Endothelial cell (in vitro differentiated cells): ENCODE measurements at regions not wholly inside any gene's neighbourhood (a gene's known extent, or its start where the extent isn't known, plus 50 kb on each side); places are given as distances from the start of the nearest gene placed in this dataset.

Experiments used
- DNase-seq: peaks from one replicate; pipeline ENCODE4 v3.0.0; 2021; ENCODE audit warnings: low spot score
- H3K27ac Mint-ChIP-seq: one replicate; pipeline ENCODE4 v1.8.0; 2021; ENCODE audit warnings: mixed read lengths, inconsistent platforms; ENCODE audit not compliant: unreplicated experiment
- H3K27me3 Mint-ChIP-seq: one replicate; pipeline ENCODE4 v1.8.0; 2021; ENCODE audit warnings: mild to moderate bottlenecking, moderate library complexity, mixed read lengths, inconsistent platforms; ENCODE audit not compliant: unreplicated experiment
- H3K36me3 Mint-ChIP-seq: one replicate; pipeline ENCODE4 v1.8.0; 2021; ENCODE audit warnings: mild to moderate bottlenecking, low read depth, mixed read lengths, inconsistent platforms; ENCODE audit not compliant: unreplicated experiment
- H3K4me1 Mint-ChIP-seq: one replicate; pipeline ENCODE4 v1.8.0; 2021; ENCODE audit warnings: mild to moderate bottlenecking, mixed read lengths, inconsistent platforms; ENCODE audit not compliant: unreplicated experiment
- H3K4me3 Mint-ChIP-seq: one replicate; pipeline ENCODE4 v1.8.0; 2021; ENCODE audit warnings: mild to moderate bottlenecking, mixed read lengths, inconsistent platforms; ENCODE audit not compliant: unreplicated experiment
- H3K9me3 Mint-ChIP-seq: one replicate; pipeline ENCODE4 v1.8.0; 2021; ENCODE audit warnings: mixed read lengths, inconsistent platforms; ENCODE audit not compliant: unreplicated experiment
- TF ChIP-seq, protein P1 (sequence below): fragments of 200-600 bp; sonication (generic); IDR thresholded peaks from one replicate; pipeline ENCODE4 v1.5.0; 2021; ENCODE audit warnings: antibody characterized with exemption; ENCODE audit not compliant: unreplicated experiment

DNA sequence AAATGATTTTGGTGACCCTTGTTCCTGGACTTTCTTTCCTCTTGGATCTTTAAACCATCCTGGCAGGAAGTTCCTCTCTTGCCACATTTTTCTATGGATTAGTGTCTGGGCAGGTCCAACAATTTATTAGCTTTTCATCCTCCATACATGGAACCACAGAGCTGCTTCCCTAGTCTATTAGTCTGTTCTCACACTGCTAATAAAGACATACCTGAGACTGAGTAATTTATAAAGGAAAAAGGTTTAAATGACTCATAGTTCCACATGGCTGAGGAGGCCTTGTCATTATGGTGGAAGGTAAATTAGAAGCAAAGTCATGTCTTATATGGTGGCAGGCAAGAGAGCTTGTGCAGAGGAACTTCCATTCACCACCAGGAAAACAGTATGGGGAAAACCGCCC, 122.9 kb downstream of the DDX1 start:
- peaks cover 3% of the 10 kb centered on the region for H3K4me1 Mint-ChIP-seq
- H3K4me3 Mint-ChIP-seq: no peak overlapping the region
- H3K36me3 Mint-ChIP-seq: peaks cover under 1% of the 10 kb centered on the region
- peaks cover 3% of the 10 kb centered on the region for H3K27me3 Mint-ChIP-seq
- no peak for DNase-seq
- no peak overlapping the region for H3K27ac Mint-ChIP-seq
- H3K9me3 Mint-ChIP-seq: no peaks in the 10 kb centered on the region
- TF ChIP-seq, protein P1, sequence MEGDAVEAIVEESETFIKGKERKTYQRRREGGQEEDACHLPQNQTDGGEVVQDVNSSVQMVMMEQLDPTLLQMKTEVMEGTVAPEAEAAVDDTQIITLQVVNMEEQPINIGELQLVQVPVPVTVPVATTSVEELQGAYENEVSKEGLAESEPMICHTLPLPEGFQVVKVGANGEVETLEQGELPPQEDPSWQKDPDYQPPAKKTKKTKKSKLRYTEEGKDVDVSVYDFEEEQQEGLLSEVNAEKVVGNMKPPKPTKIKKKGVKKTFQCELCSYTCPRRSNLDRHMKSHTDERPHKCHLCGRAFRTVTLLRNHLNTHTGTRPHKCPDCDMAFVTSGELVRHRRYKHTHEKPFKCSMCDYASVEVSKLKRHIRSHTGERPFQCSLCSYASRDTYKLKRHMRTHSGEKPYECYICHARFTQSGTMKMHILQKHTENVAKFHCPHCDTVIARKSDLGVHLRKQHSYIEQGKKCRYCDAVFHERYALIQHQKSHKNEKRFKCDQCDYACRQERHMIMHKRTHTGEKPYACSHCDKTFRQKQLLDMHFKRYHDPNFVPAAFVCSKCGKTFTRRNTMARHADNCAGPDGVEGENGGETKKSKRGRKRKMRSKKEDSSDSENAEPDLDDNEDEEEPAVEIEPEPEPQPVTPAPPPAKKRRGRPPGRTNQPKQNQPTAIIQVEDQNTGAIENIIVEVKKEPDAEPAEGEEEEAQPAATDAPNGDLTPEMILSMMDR: no peak

- Mint-ChIP-seq H3K36me3 (no peaks in the 10 kb centered on the region), H3K4me1 (no peaks in the 10 kb centered on the region), H3K4me3 (no peak overlapping the region), H3K9me3 (no peaks in the 10 kb centered on the region), H3K27ac (no peak overlapping the region), H3K27me3 (peaks cover 3% of the 10 kb centered on the region)
- TF ChIP-seq, protein P1: no peak
- no peak for DNase-seq
Measured at GRCh38 chr2:15715596-15715995, 123.9 kb downstream of the DDX1 start.

- no peak overlapping the region for H3K4me3 Mint-ChIP-seq
- H3K4me1 Mint-ChIP-seq: no peaks in the 10 kb centered on the region
- TF ChIP-seq, protein P1: no peak
- DNase-seq: no peak
- no peaks in the 10 kb centered on the region for H3K9me3 Mint-ChIP-seq
- H3K36me3 Mint-ChIP-seq: no peaks in the 10 kb centered on the region
- H3K27ac Mint-ChIP-seq: no peak overlapping the region
- peaks cover 3% of the 10 kb centered on the region for H3K27me3 Mint-ChIP-seq
Measured at GRCh38 chr2:15718103-15718943, 126.7 kb downstream of the DDX1 start.

DNA sequence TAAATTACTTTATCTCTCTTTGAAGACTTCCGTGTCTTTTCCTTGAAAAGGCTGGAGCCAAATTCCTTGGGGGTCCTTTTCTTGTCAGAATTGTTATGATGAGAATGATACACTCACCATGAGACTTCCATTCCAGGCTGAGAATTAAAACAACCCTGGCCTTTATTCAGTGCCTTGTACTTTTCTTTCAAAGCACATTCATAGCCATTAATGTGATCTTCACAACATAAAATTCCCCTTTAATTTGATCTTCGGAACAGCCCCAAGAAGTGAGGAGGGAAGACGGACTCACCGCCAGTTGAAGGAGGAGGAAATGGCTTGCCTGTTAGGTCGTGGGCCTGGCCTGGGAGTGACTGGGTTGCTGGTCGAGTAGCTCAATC, 127.3 kb downstream of the DDX1 start:
- H3K27me3 Mint-ChIP-seq: peaks cover 3% of the 10 kb centered on the region
- TF ChIP-seq, protein P1: no peak
- no peaks in the 10 kb centered on the region for H3K36me3 Mint-ChIP-seq
- no peak for DNase-seq
- no peak overlapping the region for H3K27ac Mint-ChIP-seq
- no peak overlapping the region for H3K4me3 Mint-ChIP-seq
- no peaks in the 10 kb centered on the region for H3K4me1 Mint-ChIP-seq
- H3K9me3 Mint-ChIP-seq: no peaks in the 10 kb centered on the region

DNA sequence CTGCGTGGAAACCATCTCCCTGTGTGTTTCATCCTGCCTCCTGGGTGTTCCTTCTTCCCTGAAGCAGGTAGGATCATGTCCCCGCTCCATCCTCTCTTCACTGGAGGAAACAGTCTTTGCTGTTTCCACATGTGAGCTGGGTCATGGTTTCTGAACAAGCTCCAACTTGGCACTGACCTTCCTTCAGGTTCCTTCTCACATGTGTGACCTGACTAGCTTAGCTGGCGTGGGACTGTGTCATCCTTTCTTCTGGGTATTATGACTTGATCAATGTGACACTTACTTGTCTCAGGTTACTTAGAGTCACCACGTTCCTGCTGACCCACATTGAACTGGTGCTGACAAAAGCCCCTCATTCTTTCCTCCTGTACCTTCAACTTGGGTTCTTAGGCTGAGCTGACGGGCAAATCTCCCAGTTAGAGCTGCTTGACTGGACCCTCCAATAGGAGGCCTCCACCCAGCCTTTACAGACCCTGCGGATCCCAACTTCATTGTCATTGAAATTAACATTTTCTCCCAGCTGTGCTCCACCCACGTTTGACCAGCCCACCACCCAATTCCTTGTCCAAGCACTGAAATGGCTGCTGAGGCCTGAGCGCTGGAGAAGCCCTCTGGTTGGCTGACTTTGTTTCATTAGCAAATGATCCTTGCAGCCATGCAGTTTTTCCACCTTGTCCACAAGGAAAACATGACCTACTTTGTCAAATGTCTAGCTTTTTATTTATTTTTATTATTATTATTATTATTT, 128.1 kb downstream of the DDX1 start:
- Mint-ChIP-seq H3K36me3 (no peaks in the 10 kb centered on the region), H3K27me3 (peaks cover 4% of the 10 kb centered on the region), H3K9me3 (no peaks in the 10 kb centered on the region), H3K27ac (no peak overlapping the region), H3K4me3 (no peak overlapping the region), H3K4me1 (no peaks in the 10 kb centered on the region)
- no peak for DNase-seq
- TF ChIP-seq, protein P1: no peak
